Left cardiac atrium (tissue), 4 donors: ENCODE measurements at regions not wholly inside any gene's neighbourhood (a gene's known extent, or its start where the extent isn't known, plus 50 kb on each side); places are given as distances from the start of the nearest gene placed in this dataset.

ENCODE experiments used
- ATAC-seq, 2 donors: fragments of 200-7000 bp; cut with Tn5 transposase; one replicate each; pipeline ENCODE4 v1.9.1; 2020; ENCODE audit warnings: mild to moderate bottlenecking in 2 of 2, moderate library complexity in 2 of 2
- DNase-seq: peaks from one replicate; pipeline ENCODE4 v3.0.0-alpha.2; 2020
- intact Hi-C, 2 donors: fragments of 100-400 bp; cut with DNase I; formaldehyde crosslinking; loops; one replicate each; pipeline versions ENCODE4 v1.14.1 to v1.15.1; 2022 to 2023
- donor health status: DM: no; HTN: yes; CAD: no.
- donor health status: DM: no; HTN: yes; CAD: no; lungs with severe emphysema.
- donor health status: DM: yes; HTN: yes; CAD: no.
- donor health status: Dilated cardiomyopathy.

GRCh38 chr2:172658945-172659344 is 76.7 kb upstream of the RAPGEF4 start:
- intact Hi-C loops: no loop called here
- no peak for DNase-seq
- ATAC-seq: no peak

GRCh38 chr2:172662099-172662498 is 73.5 kb upstream of the RAPGEF4 start:
- intact Hi-C loops: no loop called here
- DNase-seq: no peak
- ATAC-seq: no peak

- ATAC-seq: no peak
- intact Hi-C loops: no loop called here
Observed at GRCh38 chr2:172664766-172665165, 70.9 kb upstream of the RAPGEF4 start.

GRCh38 chr2:172667581-172668325 is 67.9 kb upstream of the RAPGEF4 start:
- DNase-seq: no peak
- intact Hi-C loops: no loop called here
- no peak for ATAC-seq

More at GRCh38 chr2:172664766-172665165, 70.9 kb upstream of the RAPGEF4 start:
- no peak for DNase-seq

- DNase-seq: no peak
- intact Hi-C loops: loop anchor here in 1 of 2 donors (10.0 kb wide), 1 partner anchor 77 kb away; no protein-coding TSS in a partner anchor
- no peak for ATAC-seq
Observed at GRCh38 chr2:172671501-172671900, 64.1 kb upstream of the RAPGEF4 start.

- DNase-seq: no peak
- ATAC-seq: no peak
- intact Hi-C loops: loop anchor here in 1 of 2 donors (10.0 kb wide), 1 partner anchor 77 kb away; no protein-coding TSS in a partner anchor
Observed at GRCh38 chr2:172672114-172672513, 63.5 kb upstream of the RAPGEF4 start.

GRCh38 chr2:172673056-172673683 is 62.5 kb upstream of the RAPGEF4 start:
- peak in 1 of 2 donors; percentile 41 for ATAC-seq
- no peak for DNase-seq
- intact Hi-C loops: loop anchor here in 1 of 2 donors (10.0 kb wide), 1 partner anchor 78 kb away; no protein-coding TSS in a partner anchor

- DNase-seq (peak; percentile 43), ATAC-seq (peak; percentile 57 to 80)
- intact Hi-C loops: loop anchor here in 1 of 2 donors (10.0 kb wide), 1 partner anchor 80 kb away; no protein-coding TSS in a partner anchor
Observed at GRCh38 chr2:172674034-172674967, 61.3 kb upstream of the RAPGEF4 start.

- intact Hi-C loops: loop anchor here in 1 of 2 donors (10.0 kb wide), 1 partner anchor 80 kb away; no protein-coding TSS in a partner anchor
- no peak for DNase-seq
- no peak for ATAC-seq
Observed at GRCh38 chr2:172674968-172675303, 60.7 kb upstream of the RAPGEF4 start.

GRCh38 chr2:172677363-172677762 is 58.3 kb upstream of the RAPGEF4 start:
- DNase-seq (no peak), ATAC-seq (no peak)
- intact Hi-C loops: loop anchor here in 1 of 2 donors (10.0 kb wide), 1 partner anchor 83 kb away; no protein-coding TSS in a partner anchor

GRCh38 chr2:172680436-172681068 is 55.1 kb upstream of the RAPGEF4 start:
- peak; percentile 19 to 24 for ATAC-seq

GRCh38 chr2:172685467-172685866 is 50.2 kb upstream of the RAPGEF4 start:
- no peak for DNase-seq
- intact Hi-C loops: no loop called here
- no peak for ATAC-seq

More at GRCh38 chr2:172680436-172681068, 55.1 kb upstream of the RAPGEF4 start:
- DNase-seq: no peak
- intact Hi-C loops: no loop called here
